LNCAP (cell line): ENCODE measurements at regions not wholly inside any gene's neighbourhood (a gene's known extent, or its start where the extent isn't known, plus 50 kb on each side); places are given as distances from the start of the nearest gene placed in this dataset.

Source experiments
- CTCF ChIP-seq: fragments of 450-650 bp; IDR thresholded peaks from 2 replicates; pipeline ENCODE4 v1.5.1; 2017; ENCODE audit warnings: mild to moderate bottlenecking

- no peak for TF ChIP-seq CTCF
These were observed 894.0 kb downstream of the ROBO2 start for GRCh38 chr3:77933926-77934325.

GRCh38 chr3:77935418-77935817, 895.5 kb downstream of the ROBO2 start:
- TF ChIP-seq CTCF: no peak

- no peak for TF ChIP-seq CTCF
These were observed 899.8 kb downstream of the ROBO2 start for GRCh38 chr3:77939726-77940125.

GRCh38 chr3:77943598-77943997, 903.7 kb downstream of the ROBO2 start:
- no peak for TF ChIP-seq CTCF

- TF ChIP-seq CTCF: no peak
These were observed 905.4 kb downstream of the ROBO2 start for GRCh38 chr3:77945320-77945719.

- no peak for TF ChIP-seq CTCF
These were observed 907.8 kb downstream of the ROBO2 start for GRCh38 chr3:77947671-77948070.

- no peak for TF ChIP-seq CTCF
These were observed 927.7 kb downstream of the ROBO2 start for GRCh38 chr3:77967621-77968020.

GRCh38 chr3:77976079-77976478, 936.2 kb downstream of the ROBO2 start:
- TF ChIP-seq CTCF: no peak
